ENCODE measurements at regions not wholly inside any gene's neighbourhood (a gene's known extent, or its start where the extent isn't known, plus 50 kb on each side); places are given as distances from the start of the nearest gene placed in this dataset.
A peak's percentile ranks its signal among the peaks of the same experiment; 100 is the strongest.

GRCh38 chr4:177517862-177518261 is 75.6 kb upstream of the AGA start:
- H3K14ac ChIP-seq (ENCODE audit: low read length), result no peak overlapping the region
- H3K23ac ChIP-seq (ENCODE audit: low read length), result no peak overlapping the region
- no peak overlapping the region for H2BK12ac ChIP-seq (ENCODE audit: low read length)
- DNase-seq, result no peak
- no peak overlapping the region for H3K4me2 ChIP-seq (ENCODE audit: low read length)
- no peaks in the 10 kb centered on the region for H3K9me3 ChIP-seq (ENCODE audit: insufficient read depth, low read depth, low read length)
- H4K8ac ChIP-seq (ENCODE audit: low read depth, low read length), result no peak overlapping the region
- no peak overlapping the region for H2AFZ ChIP-seq (ENCODE audit: insufficient read depth, low read length, poor library complexity)
- H3K36me3 ChIP-seq (ENCODE audit: control insufficient read depth in 1 of 2, insufficient read depth in 2 of 2, low read length in 2 of 2), result no peaks in the 10 kb centered on the region
- no peak overlapping the region for H4K12ac ChIP-seq (ENCODE audit: low read depth, low read length)
- no peak overlapping the region for H2BK120ac ChIP-seq (ENCODE audit: insufficient read depth, low read length, poor library complexity)
- H4K91ac ChIP-seq (ENCODE audit: low read depth, low read length), result no peak overlapping the region
- H2AK5ac ChIP-seq (ENCODE audit: low read length), result no peak overlapping the region
- H3K9ac ChIP-seq (ENCODE audit: low read length), result no peak overlapping the region
- H3K4me3 ChIP-seq (ENCODE audit: low read depth, low read length), result no peak overlapping the region
- no peak overlapping the region for H3K27ac ChIP-seq (ENCODE audit: low read depth, low read length)
- no peaks in the 10 kb centered on the region for H3K79me1 ChIP-seq (ENCODE audit: low read length)
- H2BK5ac ChIP-seq (ENCODE audit: low read depth, low read length, poor library complexity), result no peak overlapping the region
- no peak overlapping the region for H3K4ac ChIP-seq (ENCODE audit: low read depth, low read length)
- no peak overlapping the region for H3K18ac ChIP-seq (ENCODE audit: low read length)
- H3K4me1 ChIP-seq (ENCODE audit: control insufficient read depth in 1 of 2, insufficient read depth in 2 of 2, low read length in 2 of 2), result no peaks in the 10 kb centered on the region
- no peaks in the 10 kb centered on the region for H3K79me2 ChIP-seq (ENCODE audit: control insufficient read depth, insufficient read depth, low read length, poor library complexity)
- H3K27me3 ChIP-seq (ENCODE audit: insufficient read depth, low read length), result no peaks in the 10 kb centered on the region
- no CpG with 5 or more reads among the region's 2 CpGs for WGBS (ENCODE audit: extremely low coverage, insufficient coverage, insufficient read length)

GRCh38 chr4:177519481-177520260 is 77.4 kb upstream of the AGA start:
- Histone ChIP-seq H3K18ac (ENCODE audit: low read length) (no peak overlapping the region), H2BK12ac (ENCODE audit: low read length) (no peak overlapping the region), H3K9ac (ENCODE audit: low read length) (no peak overlapping the region), H3K36me3 (ENCODE audit: control insufficient read depth in 1 of 2, insufficient read depth in 2 of 2, low read length in 2 of 2) (no peaks in the 10 kb centered on the region), H2BK120ac (ENCODE audit: insufficient read depth, low read length, poor library complexity) (no peak overlapping the region), H3K14ac (ENCODE audit: low read length) (no peak overlapping the region), H3K27ac (ENCODE audit: low read depth, low read length) (no peak overlapping the region), H3K4me2 (ENCODE audit: low read length) (no peak overlapping the region), H4K91ac (ENCODE audit: low read depth, low read length) (no peak overlapping the region), H3K79me1 (ENCODE audit: low read length) (no peaks in the 10 kb centered on the region), H4K8ac (ENCODE audit: low read depth, low read length) (no peak overlapping the region), H3K4ac (ENCODE audit: low read depth, low read length) (no peak overlapping the region), H3K4me3 (ENCODE audit: low read depth, low read length) (no peak overlapping the region), H2BK5ac (ENCODE audit: low read depth, low read length, poor library complexity) (no peak overlapping the region), H4K12ac (ENCODE audit: low read depth, low read length) (no peak overlapping the region), H3K23ac (ENCODE audit: low read length) (no peak overlapping the region), H2AK5ac (ENCODE audit: low read length) (no peak overlapping the region), H3K9me3 (ENCODE audit: insufficient read depth, low read depth, low read length) (no peaks in the 10 kb centered on the region), H3K79me2 (ENCODE audit: control insufficient read depth, insufficient read depth, low read length, poor library complexity) (no peaks in the 10 kb centered on the region), H3K4me1 (ENCODE audit: control insufficient read depth in 1 of 2, insufficient read depth in 2 of 2, low read length in 2 of 2) (no peaks in the 10 kb centered on the region), H2AFZ (ENCODE audit: insufficient read depth, low read length, poor library complexity) (no peak overlapping the region), H3K27me3 (ENCODE audit: insufficient read depth, low read length) (no peaks in the 10 kb centered on the region)
- WGBS (ENCODE audit: extremely low coverage, insufficient coverage, insufficient read length), result no CpG with 5 or more reads among the region's 7 CpGs
- peak in 1 of 2 donors; percentile 7 for DNase-seq

GRCh38 chr4:177528620-177529019 is 86.4 kb upstream of the AGA start:
- no CpG with 5 or more reads among the region's 5 CpGs for WGBS (ENCODE audit: extremely low coverage, insufficient coverage, insufficient read length)
- DNase-seq, result peak; percentile 88 to 91
- H4K91ac ChIP-seq (ENCODE audit: low read depth, low read length), result no peak overlapping the region

GRCh38 chr4:177530561-177530960 is 88.3 kb upstream of the AGA start:
- WGBS (ENCODE audit: extremely low coverage, insufficient coverage, insufficient read length), result no CpG with 5 or more reads among the region's 1 CpG

More at GRCh38 chr4:177528620-177529019, 86.4 kb upstream of the AGA start:
- H2BK12ac ChIP-seq (ENCODE audit: low read length), result no peak overlapping the region
- no peak overlapping the region for H3K18ac ChIP-seq (ENCODE audit: low read length)
- H3K36me3 ChIP-seq (ENCODE audit: control insufficient read depth in 1 of 2, insufficient read depth in 2 of 2, low read length in 2 of 2), result no peaks in the 10 kb centered on the region
- H3K79me1 ChIP-seq (ENCODE audit: low read length), result no peaks in the 10 kb centered on the region
- H3K14ac ChIP-seq (ENCODE audit: low read length), result no peak overlapping the region
- no peak overlapping the region for H3K9ac ChIP-seq (ENCODE audit: low read length)
- H3K4me3 ChIP-seq (ENCODE audit: low read depth, low read length), result peak overlapping the region; percentile 56
- no peak overlapping the region for H3K27ac ChIP-seq (ENCODE audit: low read depth, low read length)
- H3K27me3 ChIP-seq (ENCODE audit: insufficient read depth, low read length), result no peaks in the 10 kb centered on the region
- no peak overlapping the region for H3K4ac ChIP-seq (ENCODE audit: low read depth, low read length)
- H2AK5ac ChIP-seq (ENCODE audit: low read length), result no peak overlapping the region
- H4K8ac ChIP-seq (ENCODE audit: low read depth, low read length), result no peak overlapping the region
- no peak overlapping the region for H4K12ac ChIP-seq (ENCODE audit: low read depth, low read length)
- H3K79me2 ChIP-seq (ENCODE audit: control insufficient read depth, insufficient read depth, low read length, poor library complexity), result no peaks in the 10 kb centered on the region
- H3K4me2 ChIP-seq (ENCODE audit: low read length), result no peak overlapping the region
- H3K4me1 ChIP-seq (ENCODE audit: control insufficient read depth in 1 of 2, insufficient read depth in 2 of 2, low read length in 2 of 2), result no peaks in the 10 kb centered on the region
- no peak overlapping the region for H2BK5ac ChIP-seq (ENCODE audit: low read depth, low read length, poor library complexity)
- H2AFZ ChIP-seq (ENCODE audit: insufficient read depth, low read length, poor library complexity), result no peak overlapping the region
- no peak overlapping the region for H2BK120ac ChIP-seq (ENCODE audit: insufficient read depth, low read length, poor library complexity)
- H3K9me3 ChIP-seq (ENCODE audit: insufficient read depth, low read depth, low read length), result no peaks in the 10 kb centered on the region
- H3K23ac ChIP-seq (ENCODE audit: low read length), result no peak overlapping the region

More at GRCh38 chr4:177530561-177530960, 88.3 kb upstream of the AGA start:
- no peak overlapping the region for H3K18ac ChIP-seq (ENCODE audit: low read length)
- H4K8ac ChIP-seq (ENCODE audit: low read depth, low read length), result no peak overlapping the region
- H3K36me3 ChIP-seq (ENCODE audit: control insufficient read depth in 1 of 2, insufficient read depth in 2 of 2, low read length in 2 of 2), result no peaks in the 10 kb centered on the region
- no peak overlapping the region for H3K23ac ChIP-seq (ENCODE audit: low read length)
- H2AFZ ChIP-seq (ENCODE audit: insufficient read depth, low read length, poor library complexity), result no peak overlapping the region
- no peak overlapping the region for H2AK5ac ChIP-seq (ENCODE audit: low read length)
- H2BK120ac ChIP-seq (ENCODE audit: insufficient read depth, low read length, poor library complexity), result no peak overlapping the region
- H3K4me2 ChIP-seq (ENCODE audit: low read length), result no peak overlapping the region
- DNase-seq, result peak in 1 of 2 donors; percentile 61
- no peak overlapping the region for H4K91ac ChIP-seq (ENCODE audit: low read depth, low read length)
- no peak overlapping the region for H3K27ac ChIP-seq (ENCODE audit: low read depth, low read length)
- no peaks in the 10 kb centered on the region for H3K79me2 ChIP-seq (ENCODE audit: control insufficient read depth, insufficient read depth, low read length, poor library complexity)
- H3K9ac ChIP-seq (ENCODE audit: low read length), result no peak overlapping the region
- H3K4ac ChIP-seq (ENCODE audit: low read depth, low read length), result no peak overlapping the region
- H2BK5ac ChIP-seq (ENCODE audit: low read depth, low read length, poor library complexity), result no peak overlapping the region
- H3K9me3 ChIP-seq (ENCODE audit: insufficient read depth, low read depth, low read length), result no peaks in the 10 kb centered on the region
- H3K27me3 ChIP-seq (ENCODE audit: insufficient read depth, low read length), result no peaks in the 10 kb centered on the region
- no peak overlapping the region for H4K12ac ChIP-seq (ENCODE audit: low read depth, low read length)
- H3K14ac ChIP-seq (ENCODE audit: low read length), result no peak overlapping the region
- no peak overlapping the region for H3K4me3 ChIP-seq (ENCODE audit: low read depth, low read length)
- H3K4me1 ChIP-seq (ENCODE audit: control insufficient read depth in 1 of 2, insufficient read depth in 2 of 2, low read length in 2 of 2), result no peaks in the 10 kb centered on the region
- no peak overlapping the region for H2BK12ac ChIP-seq (ENCODE audit: low read length)
- no peaks in the 10 kb centered on the region for H3K79me1 ChIP-seq (ENCODE audit: low read length)
